ENCODE measurements at regions not wholly inside any gene's neighbourhood (a gene's known extent, or its start where the extent isn't known, plus 50 kb on each side); places are given as distances from the start of the nearest gene placed in this dataset.

- no peaks in the 10 kb centered on the region for H3K4me1 ChIP-seq (ENCODE audit: insufficient read depth, low read length)
- H3K9me3 ChIP-seq (ENCODE audit: low read depth, low read length): no peaks in the 10 kb centered on the region
- H3K4me3 ChIP-seq (ENCODE audit: low read length): no peak overlapping the region
- no peaks in the 10 kb centered on the region for H3K27me3 ChIP-seq (ENCODE audit: insufficient read depth, low read length)
Measured at GRCh38 chr7:21108182-21108581, 319.7 kb upstream of the SP4 start.

GRCh38 chr7:21113609-21114415 is 314.1 kb upstream of the SP4 start:
- no peaks in the 10 kb centered on the region for H3K4me1 ChIP-seq (ENCODE audit: insufficient read depth, low read length)
- no peaks in the 10 kb centered on the region for H3K9me3 ChIP-seq (ENCODE audit: low read depth, low read length)
- no peak overlapping the region for H3K4me3 ChIP-seq (ENCODE audit: low read length)
- H3K27me3 ChIP-seq (ENCODE audit: insufficient read depth, low read length): peaks cover 3% of the 10 kb centered on the region

DNA sequence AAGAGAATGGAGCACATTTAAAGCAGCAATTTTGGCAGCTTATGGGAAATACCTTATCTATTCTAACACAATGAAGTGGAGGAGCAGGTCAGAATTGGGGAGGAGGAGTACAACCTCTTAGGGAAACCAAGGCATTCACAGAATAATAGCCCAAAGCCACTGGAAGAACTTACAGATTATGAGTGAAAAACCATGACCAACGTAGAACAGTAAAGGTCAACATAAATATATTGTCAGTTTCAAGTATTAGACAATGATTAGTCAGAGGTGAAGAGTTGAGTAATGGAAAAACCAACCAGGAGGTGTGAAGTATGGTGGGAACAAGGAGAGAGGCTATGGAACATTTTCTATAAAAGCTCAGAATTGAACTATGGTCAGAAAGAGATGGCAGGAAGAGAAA is 304.3 kb upstream of the SP4 start:
- no peaks in the 10 kb centered on the region for H3K4me1 ChIP-seq (ENCODE audit: insufficient read depth, low read length)
- H3K9me3 ChIP-seq (ENCODE audit: low read depth, low read length): no peaks in the 10 kb centered on the region
- no peak overlapping the region for H3K4me3 ChIP-seq (ENCODE audit: low read length)
- H3K27me3 ChIP-seq (ENCODE audit: insufficient read depth, low read length): no peaks in the 10 kb centered on the region

GRCh38 chr7:21125297-21125696 is 302.6 kb upstream of the SP4 start:
- Histone ChIP-seq H3K4me3 (ENCODE audit: low read length) (no peak overlapping the region), H3K27me3 (ENCODE audit: insufficient read depth, low read length) (no peaks in the 10 kb centered on the region), H3K4me1 (ENCODE audit: insufficient read depth, low read length) (no peaks in the 10 kb centered on the region), H3K9me3 (ENCODE audit: low read depth, low read length) (no peaks in the 10 kb centered on the region)

- no peaks in the 10 kb centered on the region for H3K27me3 ChIP-seq (ENCODE audit: insufficient read depth, low read length)
- no peaks in the 10 kb centered on the region for H3K4me1 ChIP-seq (ENCODE audit: insufficient read depth, low read length)
- no peaks in the 10 kb centered on the region for H3K9me3 ChIP-seq (ENCODE audit: low read depth, low read length)
- no peak overlapping the region for H3K4me3 ChIP-seq (ENCODE audit: low read length)
Measured at GRCh38 chr7:21128062-21128817, 299.6 kb upstream of the SP4 start.

GRCh38 chr7:21131897-21132296 is 296.0 kb upstream of the SP4 start:
- Histone ChIP-seq H3K27me3 (ENCODE audit: insufficient read depth, low read length) (no peaks in the 10 kb centered on the region), H3K9me3 (ENCODE audit: low read depth, low read length) (no peaks in the 10 kb centered on the region), H3K4me1 (ENCODE audit: insufficient read depth, low read length) (no peaks in the 10 kb centered on the region), H3K4me3 (ENCODE audit: low read length) (no peak overlapping the region)

DNA sequence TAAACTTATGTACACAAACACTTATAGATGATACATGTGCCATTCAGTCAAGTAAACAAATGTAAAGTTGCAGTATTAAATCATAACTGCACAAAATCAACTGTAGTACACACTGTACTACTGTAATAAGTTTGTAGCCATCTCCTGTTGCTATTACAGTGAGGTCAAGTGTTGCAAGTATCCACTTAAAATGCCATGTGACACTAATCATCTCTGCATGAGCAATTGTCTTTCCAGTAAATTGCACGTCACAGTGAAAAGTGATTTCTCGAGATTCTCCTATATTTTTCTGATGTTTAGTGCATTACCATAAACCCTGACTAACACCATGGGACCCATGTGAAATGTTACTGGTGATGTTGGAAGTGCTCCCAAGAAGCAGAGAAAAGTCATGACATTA is 293.3 kb upstream of the SP4 start:
- Histone ChIP-seq H3K4me3 (ENCODE audit: low read length) (no peak overlapping the region), H3K9me3 (ENCODE audit: low read depth, low read length) (no peaks in the 10 kb centered on the region), H3K27me3 (ENCODE audit: insufficient read depth, low read length) (no peaks in the 10 kb centered on the region), H3K4me1 (ENCODE audit: insufficient read depth, low read length) (no peaks in the 10 kb centered on the region)

DNA sequence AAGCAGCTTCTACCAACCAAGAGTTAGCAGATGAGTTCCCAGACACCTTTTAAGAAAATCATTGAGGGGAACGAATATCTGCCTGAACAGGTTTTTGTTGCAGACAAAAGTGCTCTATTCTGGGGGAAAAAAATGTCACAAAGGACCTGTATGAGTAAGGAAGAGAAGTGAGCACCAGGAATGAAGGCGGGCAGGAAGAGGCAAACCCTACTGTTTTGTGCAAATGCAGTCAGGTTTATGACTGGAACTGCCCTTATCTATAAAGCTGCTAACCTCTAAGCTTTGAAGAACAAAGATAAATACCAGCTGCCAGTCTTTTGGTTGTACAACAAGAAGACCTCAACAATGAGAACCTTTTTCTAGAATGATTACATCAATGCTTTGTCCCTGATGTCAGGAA is 292.4 kb upstream of the SP4 start:
- no peaks in the 10 kb centered on the region for H3K9me3 ChIP-seq (ENCODE audit: low read depth, low read length)
- no peak overlapping the region for H3K4me3 ChIP-seq (ENCODE audit: low read length)
- H3K27me3 ChIP-seq (ENCODE audit: insufficient read depth, low read length): no peaks in the 10 kb centered on the region
- no peaks in the 10 kb centered on the region for H3K4me1 ChIP-seq (ENCODE audit: insufficient read depth, low read length)

GRCh38 chr7:21137640-21138039 is 290.2 kb upstream of the SP4 start:
- Histone ChIP-seq H3K4me3 (ENCODE audit: low read length) (no peak overlapping the region), H3K9me3 (ENCODE audit: low read depth, low read length) (no peaks in the 10 kb centered on the region), H3K27me3 (ENCODE audit: insufficient read depth, low read length) (no peaks in the 10 kb centered on the region), H3K4me1 (ENCODE audit: insufficient read depth, low read length) (no peaks in the 10 kb centered on the region)

- H3K9me3 ChIP-seq (ENCODE audit: low read depth, low read length): no peaks in the 10 kb centered on the region
- no peaks in the 10 kb centered on the region for H3K27me3 ChIP-seq (ENCODE audit: insufficient read depth, low read length)
- H3K4me1 ChIP-seq (ENCODE audit: insufficient read depth, low read length): no peaks in the 10 kb centered on the region
- H3K4me3 ChIP-seq (ENCODE audit: low read length): no peak overlapping the region
Measured at GRCh38 chr7:21140622-21141021, 287.3 kb upstream of the SP4 start.

GRCh38 chr7:21141476-21141875 is 286.4 kb upstream of the SP4 start:
- H3K4me1 ChIP-seq (ENCODE audit: insufficient read depth, low read length): no peaks in the 10 kb centered on the region
- H3K27me3 ChIP-seq (ENCODE audit: insufficient read depth, low read length): no peaks in the 10 kb centered on the region
- H3K4me3 ChIP-seq (ENCODE audit: low read length): no peak overlapping the region
- no peaks in the 10 kb centered on the region for H3K9me3 ChIP-seq (ENCODE audit: low read depth, low read length)

GRCh38 chr7:21142081-21142480 is 285.8 kb upstream of the SP4 start:
- no peak overlapping the region for H3K4me3 ChIP-seq (ENCODE audit: low read length)
- no peaks in the 10 kb centered on the region for H3K4me1 ChIP-seq (ENCODE audit: insufficient read depth, low read length)
- H3K9me3 ChIP-seq (ENCODE audit: low read depth, low read length): no peaks in the 10 kb centered on the region
- no peaks in the 10 kb centered on the region for H3K27me3 ChIP-seq (ENCODE audit: insufficient read depth, low read length)

DNA sequence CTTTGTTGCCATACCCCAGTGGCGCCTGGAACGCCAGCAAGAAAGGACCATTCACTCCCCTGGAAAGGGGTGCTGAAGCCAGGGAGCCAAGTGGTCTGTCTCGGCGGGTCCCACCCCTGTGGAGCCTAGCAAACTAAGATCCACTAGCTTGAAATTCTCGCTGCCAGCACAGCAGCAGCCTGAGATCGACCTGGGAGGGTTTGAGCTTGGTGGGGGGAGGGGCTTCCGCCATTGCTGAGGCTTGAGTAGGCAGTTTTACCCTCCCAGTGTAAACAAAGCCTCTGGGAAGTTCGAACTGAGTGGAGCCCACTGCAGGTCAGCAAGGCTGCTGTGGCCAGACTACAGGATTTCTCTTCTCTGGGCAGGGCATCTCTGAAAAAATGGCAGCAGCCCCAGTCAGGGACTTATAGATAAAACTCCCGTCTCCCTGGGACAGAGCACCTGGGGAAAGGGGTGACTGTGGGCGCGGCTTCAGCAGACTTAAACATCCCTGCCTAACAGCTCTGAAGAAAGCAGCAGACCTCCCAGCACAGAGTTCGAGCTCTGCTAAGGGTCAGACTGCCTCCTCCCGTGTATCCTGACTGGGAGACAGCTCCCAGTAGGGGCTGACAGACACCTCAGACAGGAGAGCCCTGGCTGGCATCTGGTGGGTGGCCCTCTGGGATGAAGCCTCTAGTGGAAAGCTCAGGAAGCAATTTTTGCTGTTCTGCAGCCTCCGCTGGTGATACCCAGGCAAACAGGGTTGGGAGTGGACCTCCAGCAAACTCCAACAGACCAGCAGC is 281.1 kb upstream of the SP4 start:
- no peaks in the 10 kb centered on the region for H3K4me1 ChIP-seq (ENCODE audit: insufficient read depth, low read length)
- no peaks in the 10 kb centered on the region for H3K27me3 ChIP-seq (ENCODE audit: insufficient read depth, low read length)
- no peaks in the 10 kb centered on the region for H3K9me3 ChIP-seq (ENCODE audit: low read depth, low read length)
- no peak overlapping the region for H3K4me3 ChIP-seq (ENCODE audit: low read length)

DNA sequence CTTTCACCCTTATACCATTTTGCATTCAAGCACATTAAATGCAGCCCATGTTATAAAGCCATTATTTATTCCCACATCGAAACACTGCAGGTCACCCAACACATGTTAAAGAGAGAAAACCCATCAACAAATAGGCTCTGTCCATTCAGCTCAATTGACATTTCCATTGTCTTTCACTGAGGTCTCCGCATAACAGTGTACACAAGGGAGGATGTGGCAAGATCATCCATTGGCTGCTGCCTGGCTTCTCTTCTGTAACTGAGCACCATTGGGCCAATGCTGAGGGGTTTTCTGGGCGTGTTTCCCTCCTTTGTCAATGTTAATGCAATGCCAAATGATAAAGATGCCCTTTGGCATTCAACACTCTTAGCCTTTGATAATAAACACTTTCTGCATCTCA is 278.1 kb upstream of the SP4 start:
- Histone ChIP-seq H3K9me3 (ENCODE audit: low read depth, low read length) (no peaks in the 10 kb centered on the region), H3K27me3 (ENCODE audit: insufficient read depth, low read length) (no peaks in the 10 kb centered on the region), H3K4me1 (ENCODE audit: insufficient read depth, low read length) (no peaks in the 10 kb centered on the region), H3K4me3 (ENCODE audit: low read length) (no peak overlapping the region)

DNA sequence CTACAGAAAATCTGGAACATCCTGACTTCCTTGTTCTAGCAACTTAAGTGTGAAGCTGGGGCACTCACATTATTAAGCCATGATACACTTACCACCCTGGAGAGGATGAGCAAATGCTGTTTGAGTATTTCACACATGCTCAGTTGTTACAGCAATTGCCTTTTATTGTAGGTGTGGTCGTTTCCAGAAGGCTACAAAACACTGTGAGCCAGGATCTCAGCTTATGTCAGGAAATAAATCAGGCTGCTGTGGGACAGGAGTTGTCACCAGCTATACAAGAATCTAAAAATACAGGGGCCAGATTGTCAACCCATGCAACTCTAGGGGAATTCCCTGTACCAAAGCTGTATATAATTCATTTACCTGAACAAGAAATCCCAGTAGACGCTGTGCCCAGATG is 273.3 kb upstream of the SP4 start:
- H3K4me1 ChIP-seq (ENCODE audit: insufficient read depth, low read length): no peaks in the 10 kb centered on the region
- no peaks in the 10 kb centered on the region for H3K9me3 ChIP-seq (ENCODE audit: low read depth, low read length)
- no peaks in the 10 kb centered on the region for H3K27me3 ChIP-seq (ENCODE audit: insufficient read depth, low read length)
- H3K4me3 ChIP-seq (ENCODE audit: low read length): no peak overlapping the region

All from mononuclear cell (primary cell).